ENCODE measurements at regions not wholly inside any gene's neighbourhood (a gene's known extent, or its start where the extent isn't known, plus 50 kb on each side); places are given as distances from the start of the nearest gene placed in this dataset.

GRCh38 chr2:172251231-172251630 is 148.5 kb upstream of the DLX2 start:
- Mint-ChIP-seq H3K36me3 (ENCODE audit: low read depth) (no peaks in the 10 kb centered on the region), H3K27ac (no peak overlapping the region), H3K27me3 (no peaks in the 10 kb centered on the region), H3K4me1 (ENCODE audit: low read depth) (peaks cover 47% of the 10 kb centered on the region), H3K4me3 (no peak overlapping the region), H3K9me3 (peaks cover 4% of the 10 kb centered on the region)
- ChIA-PET CTCF (interaction anchor here (1.0 to 1.5 kb wide), 3 partner anchors 25 to 210 kb away, joined by 3 to 5 read pairs (median 3); no protein-coding TSS in a partner anchor), POLR2A (no interaction called here)
- TF ChIP-seq CTCF (IDR thresholded peaks at IDR 0.05) = no peak
- DNase-seq (no peak), ATAC-seq (no peak)
- intact Hi-C loops (cut with micrococcal nuclease) = loop anchor here (10.0 kb wide), 1 partner anchor 214 kb away; no protein-coding TSS in a partner anchor

- ATAC-seq (no peak), DNase-seq (no peak)
- POLR2A ChIA-PET = interaction anchor here (0.8 to 1.2 kb wide), 2 partner anchors 23 to 212 kb away, joined by 3 read pairs; no protein-coding TSS in a partner anchor
- H3K27me3 Mint-ChIP-seq = no peaks in the 10 kb centered on the region
- H3K4me3 Mint-ChIP-seq = no peak overlapping the region
- no peak overlapping the region for H3K27ac Mint-ChIP-seq
- H3K4me1 Mint-ChIP-seq (ENCODE audit: low read depth) = peaks cover 40% of the 10 kb centered on the region
- no peaks in the 10 kb centered on the region for H3K36me3 Mint-ChIP-seq (ENCODE audit: low read depth)
- TF ChIP-seq CTCF (IDR thresholded peaks at IDR 0.05) = no peak
- no peaks in the 10 kb centered on the region for H3K9me3 Mint-ChIP-seq
- CTCF ChIA-PET = interaction anchor here (1.0 to 1.5 kb wide), 5 partner anchors 12 to 209 kb away, joined by 3 to 5 read pairs (median 3); no protein-coding TSS in a partner anchor
- intact Hi-C loops (cut with micrococcal nuclease) = loop anchor here (10.0 kb wide), 1 partner anchor 213 kb away; no protein-coding TSS in a partner anchor
Observed at GRCh38 chr2:172252154-172252553, 149.5 kb upstream of the DLX2 start.

- Mint-ChIP-seq H3K27me3 (no peaks in the 10 kb centered on the region), H3K4me1 (ENCODE audit: low read depth) (peaks cover 40% of the 10 kb centered on the region), H3K27ac (peak overlapping the region; percentile 70), H3K36me3 (ENCODE audit: low read depth) (no peaks in the 10 kb centered on the region), H3K4me3 (no peak overlapping the region), H3K9me3 (no peaks in the 10 kb centered on the region)
- CTCF ChIA-PET = interaction anchor here (0.7 to 2.4 kb wide), 6 partner anchors 10 to 231 kb away, joined by 3 to 14 read pairs (median 4); no protein-coding TSS in a partner anchor
- POLR2A ChIA-PET = interaction anchor here (0.9 to 1.2 kb wide), 2 partner anchors 22 to 45 kb away, joined by 3 read pairs; no protein-coding TSS in a partner anchor
- no peak for TF ChIP-seq CTCF (IDR thresholded peaks at IDR 0.05)
- peak; percentile 94 for DNase-seq
- ATAC-seq = peak; percentile 98
- intact Hi-C loops (cut with micrococcal nuclease) = loop anchor here (10.0 kb wide), 1 partner anchor 211 kb away; no protein-coding TSS in a partner anchor
Observed at GRCh38 chr2:172253190-172254052, 150.7 kb upstream of the DLX2 start.

GRCh38 chr2:172256886-172257285 is 154.2 kb upstream of the DLX2 start:
- peaks cover 2% of the 10 kb centered on the region for H3K27me3 Mint-ChIP-seq
- POLR2A ChIA-PET = interaction anchor here (0.6 kb wide), 1 partner anchor 14 kb away, joined by 3 read pairs; no protein-coding TSS in a partner anchor
- peaks cover 24% of the 10 kb centered on the region for H3K4me1 Mint-ChIP-seq (ENCODE audit: low read depth)
- H3K9me3 Mint-ChIP-seq = no peaks in the 10 kb centered on the region
- CTCF ChIA-PET = no interaction called here
- TF ChIP-seq CTCF (IDR thresholded peaks at IDR 0.05) = no peak
- no peak for DNase-seq
- H3K27ac Mint-ChIP-seq = no peak overlapping the region
- H3K4me3 Mint-ChIP-seq = no peak overlapping the region
- no peak for ATAC-seq
- no peaks in the 10 kb centered on the region for H3K36me3 Mint-ChIP-seq (ENCODE audit: low read depth)
- intact Hi-C loops (cut with micrococcal nuclease) = loop anchor here (10.0 kb wide), 1 partner anchor 208 kb away; no protein-coding TSS in a partner anchor

- ChIA-PET POLR2A (no interaction called here), CTCF (no interaction called here)
- intact Hi-C loops (cut with micrococcal nuclease) = loop anchor here (10.0 kb wide), 1 partner anchor 205 kb away; no protein-coding TSS in a partner anchor
- Mint-ChIP-seq H3K36me3 (ENCODE audit: low read depth) (no peaks in the 10 kb centered on the region), H3K9me3 (peaks cover 2% of the 10 kb centered on the region), H3K27ac (no peak overlapping the region), H3K4me1 (ENCODE audit: low read depth) (no peaks in the 10 kb centered on the region), H3K4me3 (no peak overlapping the region), H3K27me3 (peaks cover 2% of the 10 kb centered on the region)
- no peak for TF ChIP-seq CTCF (IDR thresholded peaks at IDR 0.05)
- ATAC-seq (no peak), DNase-seq (no peak)
Observed at GRCh38 chr2:172259827-172260226, 157.1 kb upstream of the DLX2 start.
